Spleen (tissue), 11 donors: ENCODE measurements at regions not wholly inside any gene's neighbourhood (a gene's known extent, or its start where the extent isn't known, plus 50 kb on each side); places are given as distances from the start of the nearest gene placed in this dataset.
A peak's percentile ranks its signal among the peaks of the same experiment; 100 is the strongest.

Experiments
- DNase-seq: peaks from one replicate; pipeline ENCODE4 v3.0.0-alpha.2; 2020
- H3K27ac ChIP-seq, 8 donors: fragments of 200-600 bp; sonication (generic) in 7 of 8; 1 replicate in 4 of 8; 2 replicates in 4 of 8; pipeline versions ENCODE4 v1.5.0 to v1.8.0; 2016 to 2021; ENCODE audit warnings: inconsistent platforms in 4 of 8, mild to moderate bottlenecking in 4 of 8, moderate library complexity in 1 of 8
- H3K27me3 ChIP-seq, 7 donors: fragments of 200-600 bp; sonication (generic) in 6 of 7; replicated peaks in 1 of 7; 1 replicate in 4 of 7; 2 replicates in 3 of 7; pipeline versions ENCODE4 v1.5.0 to v1.8.0; 2016 to 2021; ENCODE audit warnings: inconsistent platforms in 3 of 7, mild to moderate bottlenecking in 1 of 7
- H3K36me3 ChIP-seq, 6 donors: fragments of 200-600 bp; sonication (generic) in 5 of 6; 1 replicate in 4 of 6; 2 replicates in 2 of 6; pipeline versions ENCODE4 v1.5.0 to v1.8.0; 2016 to 2021; ENCODE audit warnings: inconsistent platforms in 2 of 6
- H3K4me1 ChIP-seq, 6 donors: fragments of 200-600 bp; sonication (generic) in 5 of 6; 1 replicate in 3 of 6; 2 replicates in 3 of 6; pipeline versions ENCODE4 v1.5.0 to v1.8.0; 2016 to 2021; ENCODE audit warnings: inconsistent platforms in 3 of 6
- H3K4me3 ChIP-seq, 8 donors: fragments of 200-600 bp; sonication (generic) in 7 of 8; 1 replicate in 4 of 8; 2 replicates in 4 of 8; pipeline versions ENCODE4 v1.5.0 to v1.8.0; 2016 to 2021; ENCODE audit warnings: inconsistent platforms in 4 of 8, mild to moderate bottlenecking in 4 of 8, moderate library complexity in 2 of 8
- H3K9me3 ChIP-seq, 8 donors: fragments of 200-600 bp; sonication (generic) in 7 of 8; 1 replicate in 4 of 8; 2 replicates in 4 of 8; pipeline versions ENCODE4 v1.5.0 to v1.8.0; 2016 to 2021; ENCODE audit warnings: inconsistent platforms in 4 of 8
- CTCF ChIP-seq, 11 experiments: fragments of 200-600 bp in 7 of 11; fragments of 450-650 bp in 4 of 11; sonication (generic) in 4 of 11; IDR thresholded peaks in 8 of 11; conservative IDR thresholded peaks in 3 of 11; 1 replicate in 7 of 11; 2 replicates in 4 of 11; pipeline versions ENCODE4 v1.4.0 to v1.8.0; 2016 to 2021; ENCODE audit warnings: antibody characterized with exemption in 11 of 11, inconsistent platforms in 4 of 11, mild to moderate bottlenecking in 1 of 11
- POLR2A ChIP-seq, 3 donors: fragments of 450-650 bp; IDR thresholded peaks; one replicate each; pipeline ENCODE4 v1.5.1; 2017; ENCODE audit warnings: antibody characterized with exemption in 3 of 3, mild to moderate bottlenecking in 1 of 3
- POLR2AphosphoS5 ChIP-seq, 3 donors: sonication (generic); formaldehyde crosslinking; IDR thresholded peaks; one replicate each; pipeline ENCODE4 v1.5.1; 2017; ENCODE audit warnings: antibody characterized with exemption in 3 of 3
- WGBS, 5 donors: extraction: QIAGEN DNeasy Blood & Tissue Kit in 3 of 5; methylation state at CpG; one replicate each; pipeline versions ENCODE4 v1.1.5 to v1.1.7; 2013 to 2018; 5-methylcytosine and 5-hydroxymethylcytosine counted together
- intact Hi-C: fragments of 100-400 bp; cut with DNase I; formaldehyde crosslinking; loops from one replicate; pipeline ENCODE4 v1.15.0; 2023; ENCODE audit warnings: low total_unique reads
- donor health status: healthy with polysubstance abuse.
- donor health status: DM: no; HTN: no; CAD: no; lungs with moderate emphysema.
- donor health status: DM: no; HTN: no; CAD: no.
- donor health status: Bipolar disorder and iron deficiency.
- donor health status: healthy.
- donor health status: DM: no; HTN: no; CAD: no.
- donor health status: DM: yes; HTN: yes; CAD: no.

- Histone ChIP-seq H3K4me1 (peaks cover 0 to 20% (median 11%) of the 10 kb centered on the region in 6 donors), H3K27me3 (peaks cover 0 to 12% (median 0%) of the 10 kb centered on the region in 7 donors), H3K9me3 (no peaks in the 10 kb centered on the region), H3K36me3 (no peaks in the 10 kb centered on the region), H3K4me3 (no peak overlapping the region), H3K27ac (no peak overlapping the region)
- TF ChIP-seq POLR2A (IDR thresholded peaks at IDR 0.05) (no peak), POLR2AphosphoS5 (IDR thresholded peaks at IDR 0.05) (no peak), CTCF (IDR thresholded peaks at IDR 0.05 in 8 of 11, conservative IDR thresholded peaks at IDR 0.05 in 3 of 11) (no peak)
- intact Hi-C loops: no loop called here
- WGBS, 5 donors: 86 to 92% (median 90%) methylated on average over 9 of the region's 9 CpGs
- no peak for DNase-seq
Measured at GRCh38 chr16:66231452-66232160, 134.9 kb upstream of the CDH5 start.

DNA sequence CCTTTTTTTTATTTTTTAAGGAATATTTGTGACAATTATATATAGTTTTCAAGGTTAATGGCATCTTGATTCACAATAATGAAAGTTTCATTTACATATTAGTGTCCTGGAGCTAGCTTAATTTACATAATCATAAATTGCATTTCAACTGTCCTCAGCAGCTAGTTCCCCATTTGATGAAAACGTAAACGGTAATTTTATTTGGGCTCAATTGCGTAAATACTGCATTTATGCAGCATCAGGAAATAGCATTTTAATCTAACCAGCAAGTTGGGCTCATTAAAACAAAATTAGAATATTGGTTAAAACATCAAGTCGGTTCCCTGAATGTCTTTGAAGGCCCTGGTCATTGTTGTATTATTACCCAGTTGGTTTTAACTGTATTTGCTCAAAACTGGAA lies 136.8 kb upstream of the CDH5 start:
- intact Hi-C loops: no loop called here
- peak overlapping the region in 2 of 8 donors; percentile 68 to 87 for H3K27ac ChIP-seq
- H3K27me3 ChIP-seq: peaks cover 0 to 12% (median 0%) of the 10 kb centered on the region in 7 donors
- 41 to 59% (median 55%) methylated on average over 4 of the region's 4 CpGs for WGBS, 5 donors
- no peaks in the 10 kb centered on the region for H3K9me3 ChIP-seq
- H3K4me3 ChIP-seq: no peak overlapping the region
- DNase-seq: no peak
- no peaks in the 10 kb centered on the region for H3K36me3 ChIP-seq
- TF ChIP-seq POLR2A (IDR thresholded peaks at IDR 0.05): no peak
- no peak for TF ChIP-seq POLR2AphosphoS5 (IDR thresholded peaks at IDR 0.05)
- TF ChIP-seq CTCF (IDR thresholded peaks at IDR 0.05 in 8 of 11, conservative IDR thresholded peaks at IDR 0.05 in 3 of 11): no peak
- peaks cover 0 to 20% (median 11%) of the 10 kb centered on the region in 6 donors for H3K4me1 ChIP-seq

- no peak overlapping the region for H3K4me3 ChIP-seq
- peaks cover 0 to 12% (median 0%) of the 10 kb centered on the region in 7 donors for H3K27me3 ChIP-seq
- intact Hi-C loops: no loop called here
- H3K36me3 ChIP-seq: no peaks in the 10 kb centered on the region
- DNase-seq: no peak
- H3K4me1 ChIP-seq: peaks cover 0 to 26% (median 11%) of the 10 kb centered on the region in 6 donors
- no peaks in the 10 kb centered on the region for H3K9me3 ChIP-seq
- WGBS, 5 donors: 44 to 52% (median 47%) methylated on average over 7 of the region's 7 CpGs
- no peak for TF ChIP-seq POLR2A (IDR thresholded peaks at IDR 0.05)
- TF ChIP-seq CTCF (IDR thresholded peaks at IDR 0.05 in 8 of 11, conservative IDR thresholded peaks at IDR 0.05 in 3 of 11): no peak
- TF ChIP-seq POLR2AphosphoS5 (IDR thresholded peaks at IDR 0.05): no peak
- H3K27ac ChIP-seq: peak overlapping the region in 6 of 8 donors; percentile 9 to 87 (median 53)
Measured at GRCh38 chr16:66228792-66229191, 137.7 kb upstream of the CDH5 start.

GRCh38 chr16:66227766-66228530 lies 138.5 kb upstream of the CDH5 start:
- intact Hi-C loops: no loop called here
- Histone ChIP-seq H3K36me3 (no peaks in the 10 kb centered on the region), H3K4me1 (peaks cover 0 to 30% (median 11%) of the 10 kb centered on the region in 6 donors), H3K4me3 (peak overlapping the region in 1 of 8 donors; percentile 22), H3K27ac (peak overlapping the region in 6 of 8 donors; percentile 9 to 87 (median 53)), H3K9me3 (no peaks in the 10 kb centered on the region), H3K27me3 (peaks cover 0 to 15% (median 0%) of the 10 kb centered on the region in 7 donors)
- no peak for DNase-seq
- TF ChIP-seq POLR2A (IDR thresholded peaks at IDR 0.05) (no peak), CTCF (IDR thresholded peaks at IDR 0.05 in 8 of 11, conservative IDR thresholded peaks at IDR 0.05 in 3 of 11) (no peak), POLR2AphosphoS5 (IDR thresholded peaks at IDR 0.05) (no peak)
- WGBS, 5 donors: 70 to 93% (median 83%) methylated on average over 8 of the region's 8 CpGs
